ENCODE measurements at regions not wholly inside any gene's neighbourhood (a gene's known extent, or its start where the extent isn't known, plus 50 kb on each side); places are given as distances from the start of the nearest gene placed in this dataset.
"Not testable (repeated sequence)": the region's sequence is repeated elsewhere in the genome, so short reads cannot be mapped to it uniquely, and the experiment has no call there.

GRCh38 chr3:4158329-4158728, 144.8 kb upstream of the SETMAR start:
- TF ChIP-seq, protein P1, sequence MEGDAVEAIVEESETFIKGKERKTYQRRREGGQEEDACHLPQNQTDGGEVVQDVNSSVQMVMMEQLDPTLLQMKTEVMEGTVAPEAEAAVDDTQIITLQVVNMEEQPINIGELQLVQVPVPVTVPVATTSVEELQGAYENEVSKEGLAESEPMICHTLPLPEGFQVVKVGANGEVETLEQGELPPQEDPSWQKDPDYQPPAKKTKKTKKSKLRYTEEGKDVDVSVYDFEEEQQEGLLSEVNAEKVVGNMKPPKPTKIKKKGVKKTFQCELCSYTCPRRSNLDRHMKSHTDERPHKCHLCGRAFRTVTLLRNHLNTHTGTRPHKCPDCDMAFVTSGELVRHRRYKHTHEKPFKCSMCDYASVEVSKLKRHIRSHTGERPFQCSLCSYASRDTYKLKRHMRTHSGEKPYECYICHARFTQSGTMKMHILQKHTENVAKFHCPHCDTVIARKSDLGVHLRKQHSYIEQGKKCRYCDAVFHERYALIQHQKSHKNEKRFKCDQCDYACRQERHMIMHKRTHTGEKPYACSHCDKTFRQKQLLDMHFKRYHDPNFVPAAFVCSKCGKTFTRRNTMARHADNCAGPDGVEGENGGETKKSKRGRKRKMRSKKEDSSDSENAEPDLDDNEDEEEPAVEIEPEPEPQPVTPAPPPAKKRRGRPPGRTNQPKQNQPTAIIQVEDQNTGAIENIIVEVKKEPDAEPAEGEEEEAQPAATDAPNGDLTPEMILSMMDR (conservative IDR thresholded peaks at IDR 0.05; ENCODE audit: low read length): no peak
- H3K4me3 ChIP-seq (ENCODE audit: low read length): no peak overlapping the region
- no peak for DNase-seq (ENCODE audit: low read depth)

GRCh38 chr3:4162096-4162495, 141.1 kb upstream of the SETMAR start:
- no peak overlapping the region for H3K4me3 ChIP-seq (ENCODE audit: low read length)
- TF ChIP-seq, protein P1 (conservative IDR thresholded peaks at IDR 0.05; ENCODE audit: low read length): no peak
- no peak for DNase-seq (ENCODE audit: low read depth)

- H3K4me3 ChIP-seq (ENCODE audit: low read length): no peak overlapping the region
- TF ChIP-seq, protein P1 (conservative IDR thresholded peaks at IDR 0.05; ENCODE audit: low read length): no peak
- no peak for DNase-seq (ENCODE audit: low read depth)
Observed at GRCh38 chr3:4163011-4163410, 140.2 kb upstream of the SETMAR start.

DNA sequence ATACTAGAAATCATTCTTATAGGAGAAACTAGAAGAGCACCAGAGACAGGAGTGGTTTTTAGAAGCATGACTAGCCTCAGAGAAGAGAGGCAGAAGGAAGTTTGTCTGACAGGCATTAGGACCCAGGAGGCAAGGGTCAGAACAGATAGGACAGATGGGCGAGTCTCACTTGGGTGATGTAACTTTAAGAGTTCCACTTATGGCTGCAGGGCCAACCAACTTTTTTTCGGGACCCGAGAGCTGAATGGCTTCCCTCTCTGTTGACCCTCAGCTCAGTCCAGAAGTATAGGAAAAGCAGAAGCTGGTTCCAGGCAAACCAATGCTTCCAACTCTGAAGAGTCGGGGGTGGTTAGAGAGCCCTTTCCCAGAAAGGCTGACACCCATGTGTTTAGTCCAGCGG, 136.6 kb upstream of the SETMAR start:
- no peak overlapping the region for H3K4me3 ChIP-seq (ENCODE audit: low read length)
- DNase-seq (ENCODE audit: low read depth): no peak
- TF ChIP-seq, protein P1 (conservative IDR thresholded peaks at IDR 0.05; ENCODE audit: low read length): no peak

- DNase-seq (ENCODE audit: low read depth); H3K4me3 ChIP-seq (ENCODE audit: low read length): not testable (repeated sequence)
Observed at GRCh38 chr3:4167230-4167629, 135.9 kb upstream of the SETMAR start.

GRCh38 chr3:4174791-4175190, 128.4 kb upstream of the SETMAR start:
- TF ChIP-seq, protein P1 (conservative IDR thresholded peaks at IDR 0.05; ENCODE audit: low read length): no peak
- no peak overlapping the region for H3K4me3 ChIP-seq (ENCODE audit: low read length)
- DNase-seq (ENCODE audit: low read depth): no peak

DNA sequence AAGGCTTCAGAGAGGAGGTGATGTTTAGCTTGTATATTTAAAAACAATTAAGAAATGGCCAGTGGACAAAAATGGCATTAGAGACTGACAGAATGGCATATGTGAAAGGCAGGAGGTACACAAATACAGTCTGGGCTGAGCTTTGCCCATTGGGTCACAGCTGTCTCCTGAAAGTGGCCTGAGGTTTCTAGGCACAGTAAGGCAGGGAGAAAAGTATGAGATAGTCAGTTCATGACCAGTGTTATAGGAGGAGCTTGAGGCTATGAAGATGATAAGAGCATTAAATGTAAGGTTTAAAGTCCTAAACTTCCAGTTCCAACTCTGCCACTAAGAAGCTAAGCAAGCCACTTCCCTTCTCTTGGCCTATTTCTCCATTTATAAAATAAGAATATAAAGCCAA, 111.2 kb upstream of the SETMAR start:
- H3K4me3 ChIP-seq (ENCODE audit: low read length): no peak overlapping the region
- DNase-seq (ENCODE audit: low read depth): no peak
- TF ChIP-seq, protein P1 (conservative IDR thresholded peaks at IDR 0.05; ENCODE audit: low read length): no peak

DNA sequence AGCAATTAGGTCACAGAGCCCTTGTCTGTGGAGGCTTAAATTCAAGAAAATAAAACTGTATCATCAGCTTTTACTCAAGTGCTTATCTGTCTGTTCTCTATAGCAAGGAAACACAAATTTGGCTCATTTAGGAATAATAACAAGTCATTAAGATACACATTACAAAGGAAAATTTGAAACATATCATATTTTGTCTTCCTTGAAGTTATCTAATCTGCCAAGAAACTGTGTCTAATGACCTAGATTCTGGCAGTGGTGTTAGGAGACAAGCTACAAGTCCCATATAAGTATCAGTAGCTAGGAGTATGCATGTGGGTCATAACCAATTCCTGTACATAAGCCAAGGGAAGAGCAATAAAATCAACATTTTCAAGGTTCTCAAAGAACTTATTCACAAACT, 108.2 kb upstream of the SETMAR start:
- TF ChIP-seq, protein P1 (conservative IDR thresholded peaks at IDR 0.05; ENCODE audit: low read length): no peak
- no peak overlapping the region for H3K4me3 ChIP-seq (ENCODE audit: low read length)
- no peak for DNase-seq (ENCODE audit: low read depth)

Data from AG10803 (cell line).